PFSK-1 (cell line): ENCODE measurements at regions not wholly inside any gene's neighbourhood (a gene's known extent, or its start where the extent isn't known, plus 50 kb on each side); places are given as distances from the start of the nearest gene placed in this dataset.

ENCODE experiments used
- POLR2AphosphoS5 ChIP-seq: IDR thresholded peaks from 2 replicates; pipeline ENCODE4 v1.6.1; 2012; ENCODE audit warnings: low read depth, mild to moderate bottlenecking, control low read depth, low read length, moderate library complexity
- SIN3A ChIP-seq: IDR thresholded peaks from 2 replicates; pipeline ENCODE4 v1.6.1; 2012; ENCODE audit warnings: mild to moderate bottlenecking, low read length, moderate library complexity, borderline replicate concordance; ENCODE audit not compliant: insufficient read depth
- TAF1 ChIP-seq: IDR thresholded peaks from 2 replicates; pipeline ENCODE4 v1.6.1; 2012; ENCODE audit warnings: low read length, control low read depth, borderline replicate concordance; ENCODE audit not compliant: insufficient read depth

GRCh38 chr13:105814219-105814901 is 721.1 kb downstream of the EFNB2 start:
- TF ChIP-seq POLR2AphosphoS5 (no peak), TAF1 (no peak), SIN3A (no peak)
